H1 (cell line): ENCODE measurements at regions not wholly inside any gene's neighbourhood (a gene's known extent, or its start where the extent isn't known, plus 50 kb on each side); places are given as distances from the start of the nearest gene placed in this dataset.

Experiments
- EGR1 ChIP-seq: IDR thresholded peaks from 2 replicates; pipeline ENCODE4 v1.6.1; 2011; ENCODE audit warnings: low read depth, low read length, borderline replicate concordance
- POLR2A ChIP-seq, 2 experiments: IDR thresholded peaks; 1 replicate in 1 of 2; 2 replicates in 1 of 2; pipeline ENCODE4 v1.6.1; 2011; ENCODE audit warnings: low read depth in 2 of 2, low read length in 2 of 2, mild to moderate bottlenecking in 2 of 2; ENCODE audit errors: control extremely low read depth in 1 of 2
- RAD21 ChIP-seq, 2 experiments: IDR thresholded peaks in 1 of 2; conservative IDR thresholded peaks in 1 of 2; 2 replicates each; pipeline ENCODE4 v1.6.1; 2011; ENCODE audit warnings: low read depth in 2 of 2, low read length in 2 of 2, improper control_type of control experiment in 1 of 2, inconsistent platforms in 1 of 2, mild to moderate bottlenecking in 1 of 2, moderate library complexity in 1 of 2
- SP1 ChIP-seq: IDR thresholded peaks from 2 replicates; pipeline ENCODE4 v1.6.1; 2011; ENCODE audit warnings: low read depth, low read length
- TCF12 ChIP-seq: IDR thresholded peaks from 2 replicates; pipeline ENCODE4 v1.6.1; 2011; ENCODE audit warnings: low read depth, mild to moderate bottlenecking, low read length
- TF ChIP-seq, protein P1 (sequence below), 3 experiments: IDR thresholded peaks; 1 replicate in 2 of 3; 2 replicates in 1 of 3; pipeline versions ENCODE4 v1.5.1 to v1.6.1; 2011; ENCODE audit warnings: low read length in 3 of 3, mild to moderate bottlenecking in 3 of 3, inconsistent platforms in 2 of 3, low read depth in 1 of 3, moderate library complexity in 1 of 3; ENCODE audit not compliant: insufficient read depth in 1 of 3; ENCODE audit errors: control extremely low read depth in 1 of 3

DNA sequence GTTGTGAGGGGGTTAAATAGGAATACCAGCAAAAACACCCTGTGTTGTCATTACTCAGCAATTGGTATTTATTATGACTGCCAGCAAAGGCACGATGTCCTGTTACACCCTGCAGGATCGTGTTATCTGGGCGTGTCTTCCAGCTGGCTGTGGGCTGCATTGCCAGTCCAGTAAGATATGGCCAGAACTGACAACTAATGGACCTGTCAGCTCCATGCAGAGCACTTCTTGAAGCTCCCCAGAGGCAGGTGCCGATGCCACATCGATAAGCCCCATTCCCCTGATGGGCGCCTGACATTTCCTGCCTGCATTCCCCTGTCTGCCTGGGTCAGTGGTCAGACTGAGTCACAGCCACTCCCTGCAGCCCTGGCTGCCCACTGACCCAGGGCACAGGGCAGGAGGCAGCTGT, 79.7 kb upstream of the RASGRF1 start:
- TF ChIP-seq EGR1: no peak
- TF ChIP-seq RAD21 (IDR thresholded peaks at IDR 0.05 in 1 of 2, conservative IDR thresholded peaks at IDR 0.05 in 1 of 2; ENCODE audit: low read depth in 2 of 2, low read length in 2 of 2): no peak
- TF ChIP-seq SP1: no peak
- TF ChIP-seq POLR2A (IDR thresholded peaks at IDR 0.05; ENCODE audit: control extremely low read depth in 1 of 2, low read depth in 2 of 2, low read length in 2 of 2): no peak
- TF ChIP-seq, protein P1, sequence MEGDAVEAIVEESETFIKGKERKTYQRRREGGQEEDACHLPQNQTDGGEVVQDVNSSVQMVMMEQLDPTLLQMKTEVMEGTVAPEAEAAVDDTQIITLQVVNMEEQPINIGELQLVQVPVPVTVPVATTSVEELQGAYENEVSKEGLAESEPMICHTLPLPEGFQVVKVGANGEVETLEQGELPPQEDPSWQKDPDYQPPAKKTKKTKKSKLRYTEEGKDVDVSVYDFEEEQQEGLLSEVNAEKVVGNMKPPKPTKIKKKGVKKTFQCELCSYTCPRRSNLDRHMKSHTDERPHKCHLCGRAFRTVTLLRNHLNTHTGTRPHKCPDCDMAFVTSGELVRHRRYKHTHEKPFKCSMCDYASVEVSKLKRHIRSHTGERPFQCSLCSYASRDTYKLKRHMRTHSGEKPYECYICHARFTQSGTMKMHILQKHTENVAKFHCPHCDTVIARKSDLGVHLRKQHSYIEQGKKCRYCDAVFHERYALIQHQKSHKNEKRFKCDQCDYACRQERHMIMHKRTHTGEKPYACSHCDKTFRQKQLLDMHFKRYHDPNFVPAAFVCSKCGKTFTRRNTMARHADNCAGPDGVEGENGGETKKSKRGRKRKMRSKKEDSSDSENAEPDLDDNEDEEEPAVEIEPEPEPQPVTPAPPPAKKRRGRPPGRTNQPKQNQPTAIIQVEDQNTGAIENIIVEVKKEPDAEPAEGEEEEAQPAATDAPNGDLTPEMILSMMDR (IDR thresholded peaks at IDR 0.05; ENCODE audit: control extremely low read depth in 1 of 3, insufficient read depth in 1 of 3, low read depth in 1 of 3, low read length in 3 of 3): no peak
- TF ChIP-seq TCF12: no peak
